ENCODE measurements at regions not wholly inside any gene's neighbourhood (a gene's known extent, or its start where the extent isn't known, plus 50 kb on each side); places are given as distances from the start of the nearest gene placed in this dataset.
"Not testable (repeated sequence)": the region's sequence is repeated elsewhere in the genome, so short reads cannot be mapped to it uniquely, and the experiment has no call there.

- DNase-seq (ENCODE audit: low spot score): no peak
Observed at GRCh38 chr16:61432421-61432820, 603.8 kb downstream of the CDH8 start.

DNA sequence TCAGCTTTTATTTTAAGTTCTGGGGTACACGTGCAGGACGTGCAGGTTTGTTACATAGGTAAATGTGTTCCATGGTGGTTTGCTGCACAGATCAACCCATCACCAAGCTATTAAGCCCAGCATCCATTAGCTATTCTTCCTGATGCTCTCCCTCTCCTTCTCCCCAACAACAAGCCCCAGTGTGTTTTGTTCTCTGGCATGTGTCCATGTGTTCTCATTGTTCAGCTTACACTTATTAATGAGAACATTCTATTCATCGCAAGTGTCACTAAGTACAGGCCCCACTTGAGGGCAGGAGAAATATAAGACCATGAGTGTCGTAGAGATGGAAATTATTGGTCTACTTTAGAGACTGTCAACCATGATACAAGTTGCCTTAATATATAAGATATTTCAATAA, 615.1 kb downstream of the CDH8 start:
- DNase-seq (ENCODE audit: low spot score): no peak

- no peak for DNase-seq (ENCODE audit: low spot score)
Observed at GRCh38 chr16:61419791-61420190, 616.4 kb downstream of the CDH8 start.

DNA sequence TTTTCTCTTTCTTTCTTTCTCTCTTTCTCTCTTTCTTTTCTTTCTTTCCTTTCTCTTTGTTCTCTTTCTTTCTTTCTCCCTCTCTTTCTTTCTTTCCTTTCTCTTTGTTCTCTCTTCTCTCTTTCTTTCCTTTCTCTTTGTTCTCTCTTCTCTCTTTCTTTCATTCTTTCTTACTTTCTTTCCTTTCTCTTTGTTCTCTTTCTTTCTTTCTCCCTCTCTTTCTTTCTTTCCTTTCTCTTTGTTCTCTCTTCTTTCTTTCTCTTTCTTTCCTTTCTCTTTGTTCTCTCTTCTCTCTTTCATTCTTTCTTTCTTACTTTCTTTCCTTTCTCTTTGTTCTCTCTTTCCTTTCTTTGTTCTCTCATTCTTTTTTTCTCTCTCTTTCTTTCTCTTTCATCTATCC, 617.4 kb downstream of the CDH8 start:
- not testable (repeated sequence) for DNase-seq (ENCODE audit: low spot score)

DNA sequence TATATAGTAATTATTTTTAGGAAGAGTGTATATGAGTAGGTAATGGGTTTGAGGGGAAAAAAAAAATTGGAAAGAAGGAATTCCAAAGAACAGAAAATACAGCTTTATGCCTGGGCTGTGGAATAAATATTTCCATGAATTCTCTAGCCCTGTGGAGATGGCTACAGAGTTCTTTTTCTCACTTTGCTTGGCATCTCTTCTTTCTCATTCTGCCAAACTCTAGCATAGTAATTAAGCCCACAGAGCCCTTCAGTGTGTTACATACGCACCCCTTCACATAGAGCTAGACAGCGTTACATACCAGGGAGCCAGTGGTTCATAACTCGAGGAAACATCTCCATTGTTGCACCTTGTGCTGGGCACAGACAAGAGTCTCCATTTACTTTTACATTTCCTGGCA, 621.1 kb downstream of the CDH8 start:
- DNase-seq (ENCODE audit: low spot score): no peak

GRCh38 chr16:61413021-61413420, 623.2 kb downstream of the CDH8 start:
- no peak for DNase-seq (ENCODE audit: low spot score)

GRCh38 chr16:61412562-61412961, 623.7 kb downstream of the CDH8 start:
- no peak for DNase-seq (ENCODE audit: low spot score)

DNA sequence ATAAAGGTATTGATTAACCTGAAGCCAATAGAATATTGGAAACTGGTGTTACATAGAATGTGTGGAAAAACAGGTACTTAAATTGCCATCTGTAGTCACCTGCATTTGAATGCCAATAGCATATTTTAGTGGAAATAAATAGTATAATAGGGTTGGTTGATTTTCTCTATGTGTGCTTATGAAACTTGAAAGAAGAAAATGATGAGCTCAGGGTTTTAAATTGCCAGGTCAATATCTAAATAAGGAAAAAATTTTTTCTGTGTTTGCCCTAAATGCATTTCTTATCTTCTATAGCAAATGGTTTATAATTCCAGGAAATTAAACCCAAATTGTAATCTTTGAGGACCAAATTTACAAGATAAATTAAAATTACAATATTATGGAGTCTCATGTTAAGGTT, 626.6 kb downstream of the CDH8 start:
- no peak for DNase-seq (ENCODE audit: low spot score)

- no peak for DNase-seq (ENCODE audit: low spot score)
Observed at GRCh38 chr16:61403386-61403785, 632.9 kb downstream of the CDH8 start.

DNA sequence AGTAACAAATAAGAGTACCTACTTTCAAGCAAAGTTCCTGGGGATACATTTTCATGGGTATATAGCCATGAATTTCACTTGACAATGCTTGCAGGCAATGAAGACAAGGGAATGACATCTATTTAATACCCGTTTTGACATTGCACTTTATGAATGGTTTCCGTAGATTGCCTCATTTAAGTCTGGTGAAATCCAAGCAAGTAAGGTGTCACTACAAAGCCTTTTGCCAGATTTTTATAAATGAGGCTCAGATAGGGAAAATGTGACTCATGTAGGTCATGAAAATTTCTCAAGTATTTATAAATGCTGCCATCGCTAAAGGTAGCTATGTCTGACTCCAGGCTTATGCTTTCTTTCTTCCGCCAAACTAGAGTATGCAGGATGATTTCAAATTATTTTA, 644.3 kb downstream of the CDH8 start:
- no peak for DNase-seq (ENCODE audit: low spot score)

DNA sequence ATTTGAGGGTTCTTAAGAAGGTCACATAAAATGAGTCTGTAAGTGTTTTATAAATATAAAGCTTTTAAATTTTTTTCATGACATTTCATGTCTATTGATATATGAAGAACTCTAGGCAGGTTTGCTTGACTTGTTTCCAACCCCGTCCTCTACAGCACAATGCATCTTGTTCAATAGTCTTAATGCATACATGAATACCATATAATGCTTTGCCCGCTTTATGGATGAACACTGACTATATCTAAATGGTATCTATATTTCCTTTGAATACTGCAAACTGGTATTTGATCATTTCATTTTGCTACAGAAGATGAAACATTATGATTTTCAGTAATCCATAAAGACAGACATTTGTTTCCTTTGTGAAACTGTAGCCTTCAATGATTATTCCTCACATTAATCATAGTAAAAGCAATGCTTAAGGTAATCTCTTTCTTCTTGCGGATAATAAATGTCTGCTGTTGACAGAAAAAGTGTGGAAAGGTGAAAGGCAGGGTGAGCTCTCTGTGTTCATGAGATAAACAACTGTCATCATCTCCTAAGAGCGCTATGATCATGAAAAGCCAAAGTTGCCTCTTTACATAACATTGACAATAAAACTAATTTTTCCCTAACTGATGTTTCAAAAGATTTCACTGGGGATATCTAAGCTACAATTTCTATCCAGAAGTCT, 645.1 kb downstream of the CDH8 start:
- no peak for DNase-seq (ENCODE audit: low spot score)

DNA sequence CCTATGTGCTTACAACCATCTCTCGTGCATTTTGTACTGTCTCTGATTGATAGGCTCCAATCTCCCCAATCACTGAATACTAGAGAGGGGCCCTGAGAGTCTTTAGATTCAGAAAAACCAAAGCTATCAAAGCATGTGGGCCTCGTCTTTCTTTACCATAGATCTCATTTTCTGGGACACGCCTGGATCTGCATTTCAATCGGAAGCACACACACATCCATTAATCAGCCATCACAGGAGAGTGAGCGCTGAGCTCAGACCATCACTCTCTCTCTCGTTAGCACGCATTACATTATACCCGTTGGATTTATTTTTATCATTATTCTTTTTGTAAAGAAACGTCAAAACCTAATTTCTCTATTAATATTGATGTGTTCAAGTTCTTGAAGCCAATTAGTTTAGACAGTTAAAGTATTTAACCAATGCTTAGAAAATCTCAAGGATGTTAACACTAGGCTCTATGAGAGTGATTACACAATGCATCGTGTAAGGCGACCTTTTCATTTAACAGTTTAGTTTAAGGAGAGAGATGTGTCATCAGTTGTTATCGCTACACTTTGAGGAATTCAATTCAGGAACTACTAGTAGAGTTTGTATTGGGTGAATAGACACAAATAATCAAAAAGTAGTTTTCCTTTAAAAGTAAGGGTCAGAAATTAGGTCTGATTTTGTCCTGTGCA, 650.7 kb downstream of the CDH8 start:
- DNase-seq (ENCODE audit: low spot score): no peak

DNA sequence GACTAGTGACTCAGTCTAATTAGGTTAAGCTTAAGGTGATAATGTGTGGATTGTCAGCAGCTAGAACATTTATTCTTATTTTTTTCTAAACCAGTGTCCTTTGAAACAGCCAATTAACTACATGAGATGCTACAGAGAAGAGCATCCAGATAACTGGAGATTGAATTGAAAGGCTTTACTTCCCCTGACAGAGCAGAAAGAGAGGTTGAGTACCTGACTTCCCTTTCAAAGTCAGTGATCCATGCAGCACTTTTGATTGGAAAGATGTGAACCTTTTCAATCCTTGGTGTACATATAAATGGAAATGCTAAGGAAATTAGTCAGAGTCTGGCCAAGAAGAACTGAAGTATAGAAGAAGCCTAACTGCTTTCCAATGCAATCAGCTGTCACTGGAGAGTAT, 653.8 kb downstream of the CDH8 start:
- DNase-seq (ENCODE audit: low spot score): no peak

DNA sequence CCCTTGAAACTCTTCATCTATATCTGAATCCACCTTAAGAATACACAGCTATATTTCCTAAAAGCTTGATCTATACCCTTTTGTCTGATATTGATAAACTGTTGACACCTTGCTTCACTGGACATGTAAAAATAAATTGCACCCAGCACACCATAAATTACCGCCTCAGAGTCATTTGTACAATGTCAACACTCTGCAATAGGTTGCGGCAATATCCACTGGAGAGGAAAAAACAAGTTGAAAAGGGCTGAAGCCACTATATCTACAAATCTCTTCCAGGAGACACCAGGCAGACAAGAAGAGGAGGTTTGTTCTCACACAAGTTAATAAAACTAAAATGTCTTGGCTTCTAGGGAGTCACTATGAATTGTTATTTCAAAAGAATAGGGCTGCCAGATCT, 656.9 kb downstream of the CDH8 start:
- no peak for DNase-seq (ENCODE audit: low spot score)

DNA sequence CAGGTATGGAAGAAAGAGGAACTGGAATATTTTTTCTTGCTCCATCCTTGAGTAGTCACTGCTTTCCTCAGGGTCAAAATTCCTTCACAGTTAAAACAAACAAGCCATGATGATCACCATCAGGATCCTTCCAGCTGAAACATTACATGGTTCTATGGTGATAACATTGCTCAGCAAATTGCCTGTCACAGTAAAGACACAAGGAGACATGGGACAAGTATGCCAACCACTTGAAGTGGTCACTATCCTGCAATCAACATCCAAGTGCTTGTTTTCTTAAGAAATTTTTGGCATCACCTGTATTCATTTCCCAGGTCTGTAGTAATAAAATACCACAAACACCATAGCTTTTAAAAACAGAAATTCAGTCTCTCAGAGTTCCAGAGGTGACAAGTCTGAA, 662.2 kb downstream of the CDH8 start:
- DNase-seq (ENCODE audit: low spot score): no peak

- no peak for DNase-seq (ENCODE audit: low spot score)
Observed at GRCh38 chr16:61371881-61372280, 664.4 kb downstream of the CDH8 start.

DNA sequence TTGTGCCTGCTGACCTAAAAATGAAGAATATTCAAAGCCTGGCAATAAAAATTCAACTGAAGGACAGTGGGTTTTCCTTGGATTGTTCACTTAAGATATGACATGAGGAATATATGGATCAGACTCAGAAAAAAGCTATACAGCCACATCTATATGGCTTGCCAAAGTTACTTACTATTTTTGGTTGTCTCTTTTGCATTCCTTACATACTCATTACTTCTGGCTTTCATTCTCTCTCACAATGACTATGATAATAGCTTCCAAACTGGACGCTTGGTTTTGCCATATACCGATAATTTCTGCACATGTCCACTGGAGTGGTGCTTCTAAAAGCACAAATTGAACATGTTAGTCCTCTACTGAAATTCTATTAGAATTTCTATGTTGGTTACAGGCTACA, 664.9 kb downstream of the CDH8 start:
- DNase-seq (ENCODE audit: low spot score): no peak

DNA sequence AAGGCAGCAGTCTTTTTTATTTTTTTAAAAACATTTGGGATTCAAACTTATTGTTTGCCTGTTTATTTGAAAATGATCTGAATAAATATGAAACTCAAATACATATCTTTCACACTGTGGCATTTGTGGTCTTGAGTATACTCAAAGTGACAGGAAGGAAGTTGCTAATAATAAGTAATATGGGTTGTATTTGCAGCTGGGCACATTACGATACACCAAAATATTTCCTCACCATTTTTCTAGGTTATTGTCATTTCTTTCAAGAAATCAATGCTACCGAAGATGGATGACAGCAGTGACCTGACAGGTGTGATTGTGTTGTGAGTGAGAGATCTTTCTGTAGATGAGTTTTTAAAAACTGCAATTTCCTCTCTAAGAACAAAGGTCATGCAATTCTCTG, 665.7 kb downstream of the CDH8 start:
- no peak for DNase-seq (ENCODE audit: low spot score)

DNA sequence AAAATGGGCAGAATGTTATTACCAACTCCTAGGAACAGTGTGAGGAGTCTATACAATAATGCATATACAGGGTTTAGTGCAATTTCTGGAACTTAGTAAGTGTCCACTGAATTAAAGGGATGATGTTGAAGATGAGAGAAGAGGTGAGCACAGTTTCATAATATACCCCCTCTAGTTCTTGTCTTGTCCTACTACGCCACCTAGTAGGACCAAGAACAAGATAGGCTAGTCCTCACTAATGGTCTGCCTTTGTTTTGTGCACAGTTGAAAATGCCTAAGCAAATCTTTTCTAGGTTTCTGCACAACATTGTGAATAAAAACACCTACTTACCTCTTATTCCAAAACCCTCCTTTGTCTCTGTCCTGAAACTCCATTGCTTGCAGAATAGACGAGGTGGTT, 670.2 kb downstream of the CDH8 start:
- no peak for DNase-seq (ENCODE audit: low spot score)

DNA sequence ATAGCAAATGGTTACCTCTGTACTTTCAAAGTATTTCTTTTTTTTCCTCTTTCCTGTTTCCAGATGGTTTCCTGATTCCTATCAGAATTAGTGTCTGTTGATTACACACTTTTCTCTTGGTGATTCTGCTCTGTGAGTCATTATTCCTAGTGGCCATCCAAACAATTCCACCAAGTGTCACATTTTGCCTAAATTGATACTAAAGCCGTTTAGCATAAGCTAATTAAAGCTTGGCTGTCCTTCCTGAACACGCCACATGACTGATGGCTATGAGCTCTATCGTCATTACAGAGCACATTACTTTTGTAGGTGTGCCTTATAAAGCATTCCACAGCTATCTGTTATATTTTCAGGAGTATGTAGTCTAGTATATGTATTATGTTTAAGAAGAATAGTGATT, 671.2 kb downstream of the CDH8 start:
- DNase-seq (ENCODE audit: low spot score): no peak

GRCh38 chr16:61362585-61362984, 673.7 kb downstream of the CDH8 start:
- no peak for DNase-seq (ENCODE audit: low spot score)

- no peak for DNase-seq (ENCODE audit: low spot score)
Observed at GRCh38 chr16:61344791-61345190, 691.4 kb downstream of the CDH8 start.

DNA sequence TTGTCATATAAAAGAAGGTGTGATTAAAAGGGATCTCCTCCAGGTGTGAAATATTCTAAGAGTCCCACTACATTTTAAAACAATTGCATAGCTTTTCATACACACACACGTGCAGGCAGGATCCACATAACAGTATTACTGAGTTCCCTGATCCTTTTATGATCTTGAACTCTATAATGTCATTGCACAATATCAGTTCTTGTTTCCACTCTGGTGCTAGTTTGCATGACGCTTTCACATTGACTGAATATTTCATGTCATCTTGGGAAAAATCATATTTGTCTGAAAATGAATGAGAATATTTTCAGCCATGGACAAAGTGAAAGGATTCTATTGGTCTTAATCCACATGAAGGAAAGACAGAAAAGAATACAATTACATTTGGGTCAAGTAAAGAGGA, 703.8 kb downstream of the CDH8 start:
- DNase-seq (ENCODE audit: low spot score): no peak

GRCh38 chr16:61324044-61324443, 712.2 kb downstream of the CDH8 start:
- DNase-seq (ENCODE audit: low spot score): no peak
